Tibial nerve (tissue), 3 donors: ENCODE measurements at regions not wholly inside any gene's neighbourhood (a gene's known extent, or its start where the extent isn't known, plus 50 kb on each side); places are given as distances from the start of the nearest gene placed in this dataset.

Experiments used
- POLR2A ChIP-seq, 2 donors: fragments of 450-650 bp; IDR thresholded peaks; one replicate each; pipeline ENCODE4 v1.6.1; 2017; ENCODE audit warnings: antibody characterized with exemption in 2 of 2, mild to moderate bottlenecking in 2 of 2, moderate library complexity in 2 of 2
- TF ChIP-seq, protein P1 (sequence below), 5 experiments: fragments of 200-600 bp in 3 of 5; fragments of 450-650 bp in 2 of 5; sonication (generic) in 3 of 5; IDR thresholded peaks; one replicate each; pipeline ENCODE4 v1.5.1; 2016 to 2019; ENCODE audit warnings: antibody characterized with exemption in 5 of 5, mild to moderate bottlenecking in 3 of 5, moderate library complexity in 2 of 5

DNA sequence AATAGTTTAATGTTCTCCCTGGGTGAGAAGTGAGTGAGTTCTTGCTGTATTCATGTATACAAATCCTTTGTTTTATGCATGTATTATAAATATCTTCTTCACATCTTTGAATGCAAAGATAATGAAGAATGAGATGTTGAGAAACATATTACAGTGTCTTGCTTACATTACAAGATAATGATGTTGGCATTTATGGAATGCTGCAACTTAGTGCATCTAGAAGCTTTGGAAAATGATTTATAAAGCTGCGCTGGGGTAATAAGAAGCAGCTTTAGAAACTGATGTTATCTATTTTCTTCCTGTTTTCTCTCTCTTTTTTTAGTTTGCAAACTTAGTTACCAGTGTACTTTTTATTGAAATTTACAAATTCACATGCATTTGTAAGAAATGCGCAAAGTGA, 673.4 kb downstream of the KCTD16 start:
- TF ChIP-seq, protein P1, sequence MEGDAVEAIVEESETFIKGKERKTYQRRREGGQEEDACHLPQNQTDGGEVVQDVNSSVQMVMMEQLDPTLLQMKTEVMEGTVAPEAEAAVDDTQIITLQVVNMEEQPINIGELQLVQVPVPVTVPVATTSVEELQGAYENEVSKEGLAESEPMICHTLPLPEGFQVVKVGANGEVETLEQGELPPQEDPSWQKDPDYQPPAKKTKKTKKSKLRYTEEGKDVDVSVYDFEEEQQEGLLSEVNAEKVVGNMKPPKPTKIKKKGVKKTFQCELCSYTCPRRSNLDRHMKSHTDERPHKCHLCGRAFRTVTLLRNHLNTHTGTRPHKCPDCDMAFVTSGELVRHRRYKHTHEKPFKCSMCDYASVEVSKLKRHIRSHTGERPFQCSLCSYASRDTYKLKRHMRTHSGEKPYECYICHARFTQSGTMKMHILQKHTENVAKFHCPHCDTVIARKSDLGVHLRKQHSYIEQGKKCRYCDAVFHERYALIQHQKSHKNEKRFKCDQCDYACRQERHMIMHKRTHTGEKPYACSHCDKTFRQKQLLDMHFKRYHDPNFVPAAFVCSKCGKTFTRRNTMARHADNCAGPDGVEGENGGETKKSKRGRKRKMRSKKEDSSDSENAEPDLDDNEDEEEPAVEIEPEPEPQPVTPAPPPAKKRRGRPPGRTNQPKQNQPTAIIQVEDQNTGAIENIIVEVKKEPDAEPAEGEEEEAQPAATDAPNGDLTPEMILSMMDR (IDR thresholded peaks at IDR 0.05): no peak
- no peak for TF ChIP-seq POLR2A (IDR thresholded peaks at IDR 0.05)
